DMS153 (cell line): ENCODE measurements at regions not wholly inside any gene's neighbourhood (a gene's known extent, or its start where the extent isn't known, plus 50 kb on each side); places are given as distances from the start of the nearest gene placed in this dataset.

Experiments
- DNase-seq: peaks from one replicate; lab custom pipeline; 2025; lab: John Stamatoyannopoulos, UW

- DNase-seq, result no peak
Observed at GRCh38 chr10:125213541-125214282, 53.3 kb upstream of the CTBP2 start.

- DNase-seq, result no peak
Observed at GRCh38 chr10:125212150-125212809, 51.9 kb upstream of the CTBP2 start.
